ENCODE measurements at regions not wholly inside any gene's neighbourhood (a gene's known extent, or its start where the extent isn't known, plus 50 kb on each side); places are given as distances from the start of the nearest gene placed in this dataset.

- TF ChIP-seq CTCF (IDR thresholded peaks at IDR 0.05) (no peak), POLR2AphosphoS5 (IDR thresholded peaks at IDR 0.05) (no peak)
Observed at GRCh38 chr5:15388866-15389265, 111.1 kb upstream of the FBXL7 start.
